ENCODE measurements at regions not wholly inside any gene's neighbourhood (a gene's known extent, or its start where the extent isn't known, plus 50 kb on each side); places are given as distances from the start of the nearest gene placed in this dataset.

GRCh38 chr17:14594690-14595089 is 293.8 kb downstream of the HS3ST3B1 start:
- no peak for TF ChIP-seq CTCF (IDR thresholded peaks at IDR 0.05)
- no peak for TF ChIP-seq POLR2A (IDR thresholded peaks at IDR 0.05)

Data from right lobe of liver (tissue), 4 donors.